Stimulated activated naive CD4-positive, alpha-beta T cell (primary cell): ENCODE measurements at regions not wholly inside any gene's neighbourhood (a gene's known extent, or its start where the extent isn't known, plus 50 kb on each side); places are given as distances from the start of the nearest gene placed in this dataset.
"Not testable (repeated sequence)": the region's sequence is repeated elsewhere in the genome, so short reads cannot be mapped to it uniquely, and the experiment has no call there.

Experiments
- DNase-seq, 6 experiments: peaks; one replicate each; lab custom pipeline; 2025; lab: John Stamatoyannopoulos, UW

- no peak for DNase-seq
Observed at GRCh38 chr10:26355241-26355640, 82.9 kb upstream of the APBB1IP start.

GRCh38 chr10:26357203-26357602, 80.9 kb upstream of the APBB1IP start:
- no peak for DNase-seq

GRCh38 chr10:26358071-26358470, 80.1 kb upstream of the APBB1IP start:
- DNase-seq: no peak

GRCh38 chr10:26359670-26360069, 78.5 kb upstream of the APBB1IP start:
- DNase-seq: no peak

GRCh38 chr10:26361351-26361750, 76.8 kb upstream of the APBB1IP start:
- no peak for DNase-seq

- DNase-seq: no peak
Observed at GRCh38 chr10:26361971-26362370, 76.2 kb upstream of the APBB1IP start.

- DNase-seq: no peak
Observed at GRCh38 chr10:26365681-26366358, 72.3 kb upstream of the APBB1IP start.

- not testable (repeated sequence) for DNase-seq
Observed at GRCh38 chr10:26367035-26367434, 71.1 kb upstream of the APBB1IP start.

- DNase-seq: peak in 2 of 6 experiments; percentile 4 to 28
Observed at GRCh38 chr10:26367771-26368170, 70.4 kb upstream of the APBB1IP start.

- DNase-seq: no peak
Observed at GRCh38 chr10:26368463-26368862, 69.7 kb upstream of the APBB1IP start.

GRCh38 chr10:26372513-26373354, 65.4 kb upstream of the APBB1IP start:
- DNase-seq: no peak

GRCh38 chr10:26374426-26374825, 63.7 kb upstream of the APBB1IP start:
- DNase-seq: no peak

- DNase-seq: not testable (repeated sequence)
Observed at GRCh38 chr10:26377224-26377810, 60.8 kb upstream of the APBB1IP start.

GRCh38 chr10:26378861-26379294, 59.3 kb upstream of the APBB1IP start:
- DNase-seq: no peak

- no peak for DNase-seq
Observed at GRCh38 chr10:26380815-26381214, 57.3 kb upstream of the APBB1IP start.

GRCh38 chr10:26381986-26382385, 56.2 kb upstream of the APBB1IP start:
- DNase-seq: no peak

GRCh38 chr10:26384600-26384999, 53.5 kb upstream of the APBB1IP start:
- DNase-seq: no peak

- no peak for DNase-seq
Observed at GRCh38 chr10:26385443-26385842, 52.7 kb upstream of the APBB1IP start.

GRCh38 chr10:26386781-26387180, 51.4 kb upstream of the APBB1IP start:
- DNase-seq: no peak
